HTR-8/SVneo (cell line): ENCODE measurements at regions not wholly inside any gene's neighbourhood (a gene's known extent, or its start where the extent isn't known, plus 50 kb on each side); places are given as distances from the start of the nearest gene placed in this dataset.

Experiments used
- DNase-seq: peaks from one replicate; pipeline ENCODE4 v3.0.0; 2011; ENCODE audit warnings: low spot score, mixed read lengths; ENCODE audit not compliant: insufficient read length
- FAIRE-seq: peaks from 2 replicates; lab custom pipeline; 2011; peaks lifted over from hg19 to GRCh38; lab: Jason Lieb, UNC

- DNase-seq: no peak
- no peak for FAIRE-seq
These were observed 647.0 kb upstream of the IMPG1 start for GRCh38 chr6:76719449-76719848.

GRCh38 chr6:76708641-76709331 is 636.3 kb upstream of the IMPG1 start:
- no peak for FAIRE-seq
- no peak for DNase-seq

DNA sequence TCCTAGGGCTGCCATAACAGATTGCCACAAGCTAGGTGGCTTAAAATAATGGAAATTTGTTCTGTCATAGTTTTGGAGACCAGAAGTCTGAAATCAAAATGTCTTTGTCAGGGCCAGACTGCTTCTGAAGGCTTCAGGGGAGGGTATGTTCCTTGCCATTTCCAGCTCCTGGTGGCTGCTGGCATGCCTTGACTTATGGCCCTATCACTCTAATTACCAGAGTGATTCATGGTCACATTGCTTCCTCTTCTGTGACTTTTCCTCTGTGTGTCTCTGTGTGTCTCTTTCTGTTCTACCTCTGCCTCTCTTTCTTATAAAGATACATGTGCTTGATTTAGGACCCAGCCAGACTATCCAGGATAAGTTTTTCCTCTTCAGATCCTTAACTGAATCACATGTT is 635.2 kb upstream of the IMPG1 start:
- no peak for DNase-seq
- FAIRE-seq: no peak

DNA sequence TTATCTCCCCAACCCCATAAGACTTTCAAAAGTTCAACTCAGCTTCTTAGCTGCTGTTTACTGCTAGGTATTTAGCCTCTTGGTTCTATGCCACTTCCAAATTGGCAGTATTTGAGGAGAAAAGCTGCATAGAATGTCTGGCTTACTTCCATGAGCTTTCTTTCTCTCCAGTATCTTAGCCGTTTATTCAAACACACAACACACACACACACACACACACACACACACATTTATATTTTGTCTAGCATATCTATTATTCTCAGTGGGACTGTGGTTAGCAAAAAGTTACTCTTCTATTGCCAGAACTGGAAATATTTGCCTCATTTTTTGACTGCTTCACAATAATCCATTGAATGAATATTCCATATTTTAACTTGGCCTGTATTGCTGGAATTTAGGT is 634.2 kb upstream of the IMPG1 start:
- FAIRE-seq (no peak), DNase-seq (no peak)

GRCh38 chr6:76706086-76706485 is 633.6 kb upstream of the IMPG1 start:
- FAIRE-seq: no peak
- DNase-seq: no peak

DNA sequence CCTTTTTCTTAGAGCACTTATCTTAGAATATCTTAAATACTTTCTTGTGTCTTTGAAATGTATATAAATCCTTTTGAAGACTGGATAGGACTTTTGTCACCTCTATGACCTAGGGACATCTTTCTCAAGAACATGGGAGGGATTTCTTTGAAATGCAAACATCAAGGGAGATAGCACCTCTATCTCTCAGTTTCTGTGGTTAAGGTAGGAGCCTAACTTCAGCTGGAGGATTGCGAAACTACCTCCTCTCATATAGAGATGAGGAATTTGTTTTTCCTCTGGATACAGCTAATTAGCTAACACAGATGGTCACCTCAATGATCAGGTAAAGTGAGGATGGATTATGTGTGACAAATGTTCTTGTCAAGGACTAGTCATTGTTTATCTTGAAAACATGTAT is 631.3 kb upstream of the IMPG1 start:
- DNase-seq (no peak), FAIRE-seq (no peak)

- FAIRE-seq: no peak
These were observed 630.8 kb upstream of the IMPG1 start for GRCh38 chr6:76703285-76703684.

DNA sequence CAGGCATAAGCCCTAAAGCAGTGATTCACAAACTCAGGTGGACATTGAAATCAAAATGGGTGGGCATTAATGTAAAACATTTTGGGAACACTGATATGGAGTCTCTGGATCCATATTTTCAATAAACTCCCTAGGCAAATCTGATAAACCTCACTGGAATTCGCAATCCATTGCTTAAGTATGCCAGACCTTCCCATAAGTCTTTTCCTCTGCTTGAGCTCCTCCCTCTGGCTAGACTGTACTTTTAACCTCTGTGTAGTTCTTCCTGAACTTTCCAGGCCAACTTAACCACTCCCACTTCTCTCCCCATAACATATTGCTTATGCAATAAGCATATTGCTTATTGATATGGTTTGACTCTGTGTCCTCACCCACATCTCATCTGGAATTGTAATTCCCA is 629.7 kb upstream of the IMPG1 start:
- DNase-seq (no peak), FAIRE-seq (no peak)

More at GRCh38 chr6:76703285-76703684, 630.8 kb upstream of the IMPG1 start:
- DNase-seq: no peak

- FAIRE-seq: no peak
- no peak for DNase-seq
These were observed 629.1 kb upstream of the IMPG1 start for GRCh38 chr6:76701610-76702009.

GRCh38 chr6:76697585-76697984 is 625.1 kb upstream of the IMPG1 start:
- no peak for FAIRE-seq

GRCh38 chr6:76694795-76695194 is 622.3 kb upstream of the IMPG1 start:
- DNase-seq (no peak), FAIRE-seq (no peak)

More at GRCh38 chr6:76697585-76697984, 625.1 kb upstream of the IMPG1 start:
- no peak for DNase-seq

DNA sequence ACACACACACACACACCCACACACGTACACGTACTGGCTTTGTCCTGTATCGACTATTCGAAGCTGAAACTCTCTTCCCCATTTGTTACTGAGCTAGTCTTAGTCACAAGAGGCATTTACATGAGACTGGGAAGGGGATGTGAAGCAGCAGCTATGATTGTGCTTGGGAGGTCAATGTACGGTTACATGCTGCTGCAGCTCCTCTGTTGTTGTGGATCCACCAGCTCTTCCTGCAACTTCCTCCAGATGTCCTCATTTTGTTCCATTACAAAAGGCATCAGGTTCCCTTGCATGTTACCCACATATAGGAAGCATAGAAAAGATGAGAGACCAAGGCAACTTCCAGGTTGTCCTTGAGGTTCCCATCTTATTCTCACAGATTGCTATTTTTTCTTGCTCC is 612.4 kb upstream of the IMPG1 start:
- FAIRE-seq (no peak), DNase-seq (no peak)

DNA sequence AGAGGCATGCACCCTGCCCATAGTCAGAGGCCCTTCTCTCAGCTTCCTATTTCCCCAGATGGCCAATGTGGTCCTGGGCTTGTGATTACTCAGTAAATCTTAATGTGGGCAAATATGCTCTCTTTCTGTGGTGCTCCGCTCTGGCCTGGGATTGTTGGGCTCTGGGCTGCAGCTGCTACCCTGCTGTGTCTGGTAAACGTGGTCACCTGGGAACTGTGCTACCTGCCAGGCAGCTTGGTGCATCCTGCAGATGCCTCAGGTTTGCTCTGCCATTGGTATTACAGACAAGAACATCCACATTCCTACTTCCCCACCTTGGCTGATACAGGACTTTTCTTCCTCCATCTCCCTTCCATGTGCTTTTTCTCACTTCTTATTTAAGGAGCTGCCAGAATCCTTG is 611.5 kb upstream of the IMPG1 start:
- DNase-seq: no peak
- FAIRE-seq: no peak

- DNase-seq: no peak
- FAIRE-seq: no peak
These were observed 610.4 kb upstream of the IMPG1 start for GRCh38 chr6:76682842-76683241.

DNA sequence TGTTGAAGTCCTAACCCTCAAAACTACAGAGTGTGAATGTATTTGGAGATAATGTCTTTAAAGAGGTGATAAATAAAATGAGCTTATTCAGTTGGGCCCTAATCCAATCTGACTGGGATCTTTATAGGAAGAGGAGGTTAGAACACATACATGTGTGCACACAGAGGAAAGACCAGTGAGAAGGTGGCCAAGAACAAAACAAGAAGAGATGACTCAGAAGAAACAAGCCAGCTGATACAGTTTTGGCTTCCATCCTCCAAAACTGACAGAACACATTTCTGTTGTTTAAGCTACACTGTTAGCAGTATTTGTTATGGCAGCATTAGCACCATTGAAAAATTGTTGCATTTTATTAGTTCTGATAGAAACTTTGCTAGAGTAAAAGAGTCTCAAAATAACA is 609.3 kb upstream of the IMPG1 start:
- no peak for FAIRE-seq

GRCh38 chr6:76677017-76677416 is 604.6 kb upstream of the IMPG1 start:
- no peak for FAIRE-seq

More for the DNA sequence above, 609.3 kb upstream of the IMPG1 start:
- DNase-seq: no peak

DNA sequence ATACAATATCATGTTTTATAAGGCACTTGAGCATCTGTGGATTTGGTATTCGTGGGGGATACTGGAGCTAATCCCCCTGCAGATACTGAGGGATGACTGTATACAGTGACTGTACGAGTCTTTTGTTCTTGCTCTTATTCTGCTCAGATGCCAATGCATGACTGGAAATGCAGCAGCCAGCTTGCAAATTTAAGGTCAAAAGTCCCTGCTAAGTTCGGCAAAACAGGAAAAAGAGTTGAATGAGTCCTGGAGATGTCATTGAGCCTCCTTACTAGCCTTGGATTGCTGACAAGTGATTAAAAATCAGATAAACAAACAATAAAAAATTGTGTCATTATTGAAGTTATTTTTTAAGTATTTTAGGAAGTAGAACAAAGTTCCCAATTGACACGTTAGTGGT is 599.3 kb upstream of the IMPG1 start:
- DNase-seq (no peak), FAIRE-seq (no peak)

More at GRCh38 chr6:76677017-76677416, 604.6 kb upstream of the IMPG1 start:
- no peak for DNase-seq

DNA sequence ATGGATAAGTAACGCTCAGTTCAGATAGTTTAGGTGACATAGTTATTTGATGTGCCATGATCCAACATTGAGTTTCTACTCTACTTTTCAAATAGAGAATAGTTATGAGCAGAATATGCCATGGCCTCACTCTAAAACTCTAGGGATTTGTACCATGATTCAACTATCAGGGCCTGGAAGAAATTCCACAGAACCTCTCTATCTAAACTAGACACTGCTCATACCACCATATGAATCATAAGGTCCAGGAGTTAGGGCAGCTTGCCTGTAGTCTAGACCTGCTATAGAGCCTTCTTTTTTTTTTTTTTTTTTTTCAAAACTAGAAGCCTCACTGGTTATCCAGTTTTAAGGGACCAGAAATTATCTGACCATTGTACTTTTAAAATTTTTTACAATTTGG is 571.8 kb upstream of the IMPG1 start:
- no peak for FAIRE-seq
- no peak for DNase-seq

GRCh38 chr6:76639941-76640340 is 567.5 kb upstream of the IMPG1 start:
- FAIRE-seq: no peak
- no peak for DNase-seq

- DNase-seq: no peak
- FAIRE-seq: no peak
These were observed 562.2 kb upstream of the IMPG1 start for GRCh38 chr6:76634695-76635094.

DNA sequence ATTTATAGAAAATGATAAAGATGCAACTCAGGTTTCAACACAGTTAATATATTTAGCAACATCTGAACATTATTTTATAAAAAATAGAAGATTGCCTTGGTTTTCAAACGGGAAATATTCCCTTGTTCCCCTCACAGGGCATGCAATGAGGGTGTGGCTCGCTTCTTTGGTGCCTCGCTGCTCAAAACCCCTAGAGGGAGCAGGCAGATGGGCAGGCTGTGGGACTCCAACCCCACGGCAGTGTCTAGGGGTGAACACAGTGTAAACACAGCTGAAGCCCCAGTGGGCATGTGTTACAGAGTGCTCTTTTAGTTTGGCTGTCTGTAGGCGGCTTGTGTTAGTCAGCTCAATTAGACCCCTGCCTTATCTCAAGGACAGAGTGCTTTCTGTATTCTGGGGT is 560.8 kb upstream of the IMPG1 start:
- no peak for FAIRE-seq

GRCh38 chr6:76631622-76632021 is 559.2 kb upstream of the IMPG1 start:
- FAIRE-seq: no peak

More for the DNA sequence above, 560.8 kb upstream of the IMPG1 start:
- DNase-seq: no peak

More at GRCh38 chr6:76631622-76632021, 559.2 kb upstream of the IMPG1 start:
- no peak for DNase-seq
